ENCODE measurements at regions not wholly inside any gene's neighbourhood (a gene's known extent, or its start where the extent isn't known, plus 50 kb on each side); places are given as distances from the start of the nearest gene placed in this dataset.

- Histone ChIP-seq H2AFZ (ENCODE audit: low read length) (no peak overlapping the region), H3F3A (ENCODE audit: low read length, unreplicated experiment) (no peaks in the 10 kb centered on the region), H3K79me2 (ENCODE audit: low read length) (peaks cover 91% of the 10 kb centered on the region), H3K4me3 (ENCODE audit: low read length) (no peak overlapping the region), H4K20me1 (ENCODE audit: low read length) (peaks cover 70% of the 10 kb centered on the region), H3K9ac (ENCODE audit: low read length) (no peak overlapping the region), H3K27ac (ENCODE audit: low read length) (0 out of 2 replicates have a peak overlapping the region, but pooled peaks have one; percentile 2), H3K27me3 (ENCODE audit: low read length) (no peaks in the 10 kb centered on the region), H3K4me2 (ENCODE audit: low read length) (no peak overlapping the region), H3K36me3 (ENCODE audit: low read depth, low read length) (peaks cover 51% of the 10 kb centered on the region), H3K9me2 (replicated peaks; ENCODE audit: low read length) (no peaks in the 10 kb centered on the region), H3K9me3 (ENCODE audit: low read length) (no peaks in the 10 kb centered on the region), H3K4me1 (ENCODE audit: insufficient read depth, low read length) (peaks cover 8% of the 10 kb centered on the region)
- TF ChIP-seq EZH2phosphoT487 (IDR thresholded peaks at IDR 0.05; ENCODE audit: borderline replicate concordance, low read length), result no peak
- TF ChIP-seq CTCF (conservative IDR thresholded peaks at IDR 0.05; ENCODE audit: low read depth, low read length), result no peak
- intact Hi-C loops (cut with micrococcal nuclease), result no loop called here
- no peak for ATAC-seq
- CTCF ChIA-PET, result no interaction called here
- no TSS peak for BruUV-seq (replicated peaks)
- DNase-seq, result no peak
- POLR2A ChIA-PET (ENCODE audit: unreplicated experiment), result interaction anchor here (1.0 kb wide), 1 partner anchor 15 kb away, joined by 3 read pairs; no protein-coding TSS in a partner anchor
Observed at GRCh38 chr17:77301694-77302266, 161.0 kb downstream of the SEC14L1 start.

DNA sequence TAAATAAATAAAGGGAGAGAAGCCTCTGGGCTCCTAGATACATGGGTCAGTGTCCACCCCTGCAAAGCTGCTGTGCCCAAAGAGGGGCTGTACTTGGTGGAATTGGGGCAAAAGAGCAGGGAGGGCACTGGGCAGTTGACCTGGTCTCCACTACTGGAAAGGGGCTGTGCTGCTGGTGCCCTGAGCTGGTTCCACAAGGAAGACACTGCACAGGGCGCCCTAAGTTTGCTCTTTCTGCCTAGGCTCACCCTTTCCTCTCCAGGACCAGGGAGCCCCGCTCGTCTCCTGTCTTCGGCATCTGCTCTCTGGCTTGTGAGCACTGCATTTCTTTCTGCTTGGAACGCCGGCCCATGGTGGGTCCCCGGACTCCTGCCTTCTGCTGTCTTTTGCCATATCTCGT, 161.9 kb downstream of the SEC14L1 start:
- Histone ChIP-seq H3K4me3 (ENCODE audit: low read length) (no peak overlapping the region), H4K20me1 (ENCODE audit: low read length) (peaks cover 70% of the 10 kb centered on the region), H2AFZ (ENCODE audit: low read length) (no peak overlapping the region), H3K9me3 (ENCODE audit: low read length) (no peaks in the 10 kb centered on the region), H3K9ac (ENCODE audit: low read length) (no peak overlapping the region), H3K9me2 (replicated peaks; ENCODE audit: low read length) (no peaks in the 10 kb centered on the region), H3F3A (ENCODE audit: low read length, unreplicated experiment) (no peaks in the 10 kb centered on the region), H3K4me1 (ENCODE audit: insufficient read depth, low read length) (peaks cover 10% of the 10 kb centered on the region), H3K27me3 (ENCODE audit: low read length) (no peaks in the 10 kb centered on the region), H3K4me2 (ENCODE audit: low read length) (no peak overlapping the region), H3K79me2 (ENCODE audit: low read length) (peaks cover 91% of the 10 kb centered on the region), H3K36me3 (ENCODE audit: low read depth, low read length) (peaks cover 48% of the 10 kb centered on the region), H3K27ac (ENCODE audit: low read length) (peak overlapping the region; percentile 39)
- ATAC-seq (no peak), DNase-seq (no peak)
- no peak for TF ChIP-seq CTCF (conservative IDR thresholded peaks at IDR 0.05; ENCODE audit: low read depth, low read length)
- TF ChIP-seq EZH2phosphoT487 (IDR thresholded peaks at IDR 0.05; ENCODE audit: borderline replicate concordance, low read length), result no peak
- TF ChIP-seq EZH2 (IDR thresholded peaks at IDR 0.05; ENCODE audit: low read length, unreplicated experiment), result no peak
- CTCF ChIA-PET, result no interaction called here
- intact Hi-C loops (cut with micrococcal nuclease), result no loop called here
- POLR2A ChIA-PET (ENCODE audit: unreplicated experiment), result no interaction called here
- no TSS peak for BruUV-seq (replicated peaks)

- Histone ChIP-seq H2AFZ (ENCODE audit: low read length) (no peak overlapping the region), H3K4me3 (ENCODE audit: low read length) (no peak overlapping the region), H3K9me3 (ENCODE audit: low read length) (no peaks in the 10 kb centered on the region), H3K9me2 (replicated peaks; ENCODE audit: low read length) (no peaks in the 10 kb centered on the region), H3K79me2 (ENCODE audit: low read length) (peaks cover 91% of the 10 kb centered on the region), H3K27ac (ENCODE audit: low read length) (0 out of 2 replicates have a peak overlapping the region, but pooled peaks have one; percentile 6), H4K20me1 (ENCODE audit: low read length) (peaks cover 71% of the 10 kb centered on the region), H3K27me3 (ENCODE audit: low read length) (no peaks in the 10 kb centered on the region), H3K9ac (ENCODE audit: low read length) (no peak overlapping the region), H3K4me1 (ENCODE audit: insufficient read depth, low read length) (peaks cover 19% of the 10 kb centered on the region), H3K36me3 (ENCODE audit: low read depth, low read length) (peaks cover 48% of the 10 kb centered on the region), H3F3A (ENCODE audit: low read length, unreplicated experiment) (no peaks in the 10 kb centered on the region), H3K4me2 (ENCODE audit: low read length) (no peak overlapping the region)
- DNase-seq (no peak), ATAC-seq (no peak)
- ChIA-PET POLR2A (ENCODE audit: unreplicated experiment) (interaction anchor here (0.6 to 0.7 kb wide), 2 partner anchors 18 to 131 kb away, joined by 4 to 6 read pairs; no protein-coding TSS in a partner anchor), CTCF (no interaction called here)
- no TSS peak for BruUV-seq (replicated peaks)
- intact Hi-C loops (cut with micrococcal nuclease), result no loop called here
- TF ChIP-seq EZH2 (IDR thresholded peaks at IDR 0.05; ENCODE audit: low read length, unreplicated experiment) (no peak), CTCF (conservative IDR thresholded peaks at IDR 0.05; ENCODE audit: low read depth, low read length) (no peak), EZH2phosphoT487 (IDR thresholded peaks at IDR 0.05; ENCODE audit: borderline replicate concordance, low read length) (no peak)
Observed at GRCh38 chr17:77303620-77304019, 162.9 kb downstream of the SEC14L1 start.

All from PC-3 (cell line).